ENCODE measurements at regions not wholly inside any gene's neighbourhood (a gene's known extent, or its start where the extent isn't known, plus 50 kb on each side); places are given as distances from the start of the nearest gene placed in this dataset.
"Not testable (repeated sequence)": the region's sequence is repeated elsewhere in the genome, so short reads cannot be mapped to it uniquely, and the experiment has no call there.

- no peak for DNase-seq
Observed at GRCh38 chr6:144778056-144778455, 492.9 kb downstream of the UTRN start.

GRCh38 chr6:144778773-144779492, 493.8 kb downstream of the UTRN start:
- no peak for DNase-seq

GRCh38 chr6:144781836-144782235, 496.7 kb downstream of the UTRN start:
- no peak for DNase-seq

- DNase-seq = no peak
Observed at GRCh38 chr6:144782634-144783033, 497.5 kb downstream of the UTRN start.

GRCh38 chr6:144785056-144785455, 499.9 kb downstream of the UTRN start:
- no peak for DNase-seq

- DNase-seq = no peak
Observed at GRCh38 chr6:144786825-144787224, 501.7 kb downstream of the UTRN start.

GRCh38 chr6:144793744-144794143, 508.6 kb downstream of the UTRN start:
- no peak for DNase-seq

GRCh38 chr6:144795022-144795421, 509.9 kb downstream of the UTRN start:
- DNase-seq = not testable (repeated sequence)

- DNase-seq = no peak
Observed at GRCh38 chr6:144796070-144796469, 510.9 kb downstream of the UTRN start.

- DNase-seq = no peak
Observed at GRCh38 chr6:144797881-144798589, 512.9 kb downstream of the UTRN start.

- no peak for DNase-seq
Observed at GRCh38 chr6:144804246-144804790, 519.2 kb downstream of the UTRN start.

- DNase-seq = no peak
Observed at GRCh38 chr6:144805049-144805448, 519.9 kb downstream of the UTRN start.

- DNase-seq = no peak
Observed at GRCh38 chr6:144806222-144806621, 521.1 kb downstream of the UTRN start.

GRCh38 chr6:144809120-144809519, 524.0 kb downstream of the UTRN start:
- DNase-seq = no peak

- DNase-seq = no peak
Observed at GRCh38 chr6:144809969-144810368, 524.8 kb downstream of the UTRN start.

GRCh38 chr6:144811140-144811539, 526.0 kb downstream of the UTRN start:
- DNase-seq = no peak

GRCh38 chr6:144816936-144817335, 531.8 kb downstream of the UTRN start:
- no peak for DNase-seq

- no peak for DNase-seq
Observed at GRCh38 chr6:144820270-144820669, 535.1 kb downstream of the UTRN start.

- peak; percentile 19 for DNase-seq
Observed at GRCh38 chr6:144823131-144823530, 538.0 kb downstream of the UTRN start.

GRCh38 chr6:144824018-144824417, 538.9 kb downstream of the UTRN start:
- no peak for DNase-seq

- DNase-seq = no peak
Observed at GRCh38 chr6:144834426-144835038, 549.4 kb downstream of the UTRN start.

GRCh38 chr6:144835322-144835973, 550.3 kb downstream of the UTRN start:
- DNase-seq = no peak

GRCh38 chr6:144840619-144841018, 555.5 kb downstream of the UTRN start:
- DNase-seq = no peak
